Activated T-helper 1 cell treated with anti-CD3 and anti-CD28 coated beads, Interleukin-2, amount 50 U/mL, for 16 hours (primary cell): ENCODE measurements at regions not wholly inside any gene's neighbourhood (a gene's known extent, or its start where the extent isn't known, plus 50 kb on each side); places are given as distances from the start of the nearest gene placed in this dataset.

Experiments used
- DNase-seq, 2 donors: peaks; one replicate each; pipeline ENCODE4 v3.0.0-alpha.2; 2020; ENCODE audit warnings: low read depth in 1 of 2, low spot score in 1 of 2

GRCh38 chr2:147792966-147793617 lies 51.7 kb upstream of the ACVR2A start:
- DNase-seq = no peak

- no peak for DNase-seq
Observed at GRCh38 chr2:147790580-147790979, 54.2 kb upstream of the ACVR2A start.

DNA sequence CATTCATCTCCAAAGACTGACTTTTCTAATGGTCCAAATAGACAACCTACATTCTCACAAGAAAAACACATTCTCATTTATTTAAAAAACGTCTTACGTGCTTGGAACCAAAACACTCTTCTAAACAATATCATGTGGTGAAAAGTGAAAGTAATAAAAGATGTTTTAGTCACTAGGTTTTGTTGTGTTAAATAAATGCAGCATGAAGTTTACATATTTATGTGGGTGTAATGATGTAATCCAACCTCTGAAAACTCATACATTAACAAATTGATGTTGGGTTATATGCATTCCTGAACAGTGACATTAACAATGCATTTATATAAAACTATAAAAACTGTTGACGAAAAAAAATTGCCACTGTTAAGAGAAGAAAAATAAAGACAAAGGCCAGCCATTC lies 55.1 kb upstream of the ACVR2A start:
- DNase-seq = no peak

DNA sequence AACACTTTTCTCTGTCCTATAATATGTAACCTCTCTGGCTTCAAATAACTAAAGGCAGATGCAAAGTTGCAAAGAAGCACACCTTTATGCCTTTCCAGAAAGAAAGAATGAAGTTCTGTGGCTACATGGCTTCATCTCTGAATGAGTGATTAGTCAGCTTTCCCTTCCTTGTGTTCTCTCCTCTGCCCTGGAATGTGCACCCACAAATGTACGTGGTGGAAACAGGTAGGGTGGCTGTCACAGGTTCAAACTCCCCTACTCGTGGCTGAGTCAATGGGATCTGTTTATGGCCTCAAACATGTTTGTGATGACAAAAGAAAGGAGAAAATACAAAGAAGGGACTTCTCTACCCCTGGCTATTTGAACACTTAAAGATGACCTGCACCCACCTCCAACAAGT lies 55.5 kb upstream of the ACVR2A start:
- no peak for DNase-seq

- DNase-seq = no peak
Observed at GRCh38 chr2:147782141-147782930, 62.5 kb upstream of the ACVR2A start.

DNA sequence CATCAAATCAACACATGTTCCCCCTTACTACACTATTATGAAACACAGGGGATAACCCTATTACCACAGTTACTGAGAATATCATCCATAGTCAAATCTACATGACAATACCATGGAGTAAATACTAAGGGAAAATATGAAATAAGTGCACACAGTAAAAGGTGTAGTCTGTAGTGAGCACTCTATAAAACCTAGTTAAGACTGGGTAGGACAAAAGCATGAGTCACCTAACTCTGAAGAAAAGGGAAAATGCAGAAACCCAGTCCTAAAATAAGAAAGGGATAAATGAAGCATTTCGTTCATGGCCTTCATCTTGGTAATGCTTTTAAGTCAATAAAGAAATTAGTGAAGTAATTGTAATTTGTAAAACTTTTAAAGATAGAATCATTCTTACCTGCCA lies 65.4 kb upstream of the ACVR2A start:
- DNase-seq = no peak

DNA sequence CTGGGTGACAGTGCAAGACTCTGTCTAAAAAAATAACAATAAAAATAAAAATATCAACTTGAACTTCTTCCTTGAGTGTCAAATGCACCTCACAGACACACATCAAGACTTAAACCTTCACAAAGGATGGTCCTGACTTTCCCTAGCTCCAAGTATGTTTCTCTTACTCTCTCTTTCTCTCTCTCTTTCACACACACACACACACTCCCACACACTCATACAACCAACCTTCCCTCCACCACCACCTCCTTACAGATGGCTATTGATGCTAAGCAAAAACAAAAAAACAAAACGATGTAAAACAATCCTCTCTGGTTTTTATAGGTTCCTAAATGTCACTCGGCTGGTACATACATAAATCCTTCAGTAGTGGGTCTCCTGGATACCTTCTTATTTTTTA lies 67.4 kb upstream of the ACVR2A start:
- DNase-seq = no peak

DNA sequence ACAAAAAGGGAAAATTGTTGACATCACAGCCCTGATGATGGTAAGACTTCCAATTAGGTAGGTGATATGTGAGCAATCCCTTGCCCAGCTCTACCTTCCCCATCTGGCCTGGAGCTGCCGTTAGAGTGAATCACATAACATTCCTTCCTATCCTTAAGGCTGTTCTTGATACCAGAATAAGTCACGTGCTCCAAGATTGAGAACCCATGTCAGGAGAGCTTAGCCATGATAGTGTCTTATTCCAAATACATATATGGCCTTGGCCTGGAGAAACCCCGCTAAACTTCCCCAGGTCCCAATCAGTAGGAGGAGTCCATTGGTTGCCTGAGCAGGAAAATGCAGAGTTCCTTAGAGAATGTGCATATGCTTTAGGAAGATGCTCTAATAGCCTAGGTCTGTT lies 70.0 kb upstream of the ACVR2A start:
- DNase-seq = no peak

GRCh38 chr2:147773479-147773878 lies 71.3 kb upstream of the ACVR2A start:
- DNase-seq = no peak

GRCh38 chr2:147772781-147773180 lies 72.0 kb upstream of the ACVR2A start:
- no peak for DNase-seq

DNA sequence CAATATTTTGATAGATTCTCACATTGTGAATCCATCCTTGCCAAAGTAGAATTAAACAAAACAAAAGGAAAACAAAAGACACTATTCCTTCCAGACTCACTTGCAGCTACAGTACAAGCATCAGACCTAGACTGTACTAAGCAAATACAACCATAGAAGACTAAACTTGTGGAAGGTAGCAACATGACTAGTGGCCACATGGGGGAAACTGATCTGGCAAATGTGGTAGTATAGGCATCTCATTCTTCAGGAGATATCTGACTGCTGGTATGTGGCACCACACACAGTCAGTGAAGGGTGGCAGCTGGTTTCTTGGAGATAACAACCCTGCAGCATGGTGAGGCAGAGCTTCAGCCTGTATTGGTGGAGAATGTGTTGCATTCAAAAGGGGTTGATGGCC lies 81.0 kb upstream of the ACVR2A start:
- no peak for DNase-seq

DNA sequence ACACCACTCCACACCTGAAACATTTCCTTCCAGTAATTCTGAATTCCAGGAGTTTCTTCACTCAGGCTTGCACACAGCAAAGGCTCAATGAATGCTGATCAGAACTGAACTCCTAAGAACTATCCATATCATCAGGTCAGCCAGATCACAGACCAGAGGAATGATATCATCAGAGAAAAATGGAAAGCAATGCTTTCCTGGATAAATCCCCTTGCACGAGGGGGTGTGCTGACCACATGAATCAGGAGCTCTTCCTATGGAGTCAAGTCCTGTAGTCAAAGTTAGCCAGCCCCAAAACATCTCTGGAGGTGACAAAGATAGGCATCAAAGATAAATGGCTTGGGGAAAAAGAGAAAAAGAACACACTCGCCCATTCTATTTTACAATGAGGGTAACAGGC lies 83.8 kb upstream of the ACVR2A start:
- no peak for DNase-seq

- DNase-seq = no peak
Observed at GRCh38 chr2:147759536-147759935, 85.3 kb upstream of the ACVR2A start.

- DNase-seq = no peak
Observed at GRCh38 chr2:147758821-147759220, 86.0 kb upstream of the ACVR2A start.

GRCh38 chr2:147756069-147756468 lies 88.8 kb upstream of the ACVR2A start:
- no peak for DNase-seq

DNA sequence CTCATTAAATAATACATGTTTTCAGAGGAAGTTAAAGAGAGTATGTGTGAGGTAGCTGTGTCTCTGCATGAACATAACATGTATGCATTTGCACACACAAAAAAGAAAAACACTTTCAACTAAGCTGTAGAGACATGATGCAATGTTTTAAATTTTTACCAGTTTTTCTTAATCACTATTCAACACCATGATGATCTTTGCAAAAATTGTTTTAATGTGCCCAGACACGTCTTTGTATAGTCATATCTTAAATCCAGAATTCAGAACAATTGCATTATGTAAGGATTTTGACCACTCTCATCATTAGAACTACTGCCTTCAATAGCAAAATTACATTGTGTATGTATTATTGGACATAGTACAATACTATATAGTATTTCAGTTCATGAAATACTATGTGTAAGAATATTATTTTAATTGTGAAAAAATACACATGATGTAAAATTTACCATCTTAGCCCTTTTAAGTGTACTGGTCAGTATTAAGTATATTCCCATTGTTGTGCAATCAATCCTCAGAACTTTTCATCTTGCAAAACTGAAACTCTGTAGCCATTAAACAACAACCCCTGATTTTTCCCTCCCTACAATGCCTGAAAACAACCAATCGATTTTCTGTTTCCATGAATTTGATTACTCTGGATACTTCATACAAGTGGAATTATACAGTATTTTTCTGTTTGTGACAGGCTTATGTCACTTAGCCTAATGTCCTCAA lies 104.5 kb upstream of the ACVR2A start:
- DNase-seq = no peak

GRCh38 chr2:147739508-147739907 lies 105.3 kb upstream of the ACVR2A start:
- DNase-seq = no peak

DNA sequence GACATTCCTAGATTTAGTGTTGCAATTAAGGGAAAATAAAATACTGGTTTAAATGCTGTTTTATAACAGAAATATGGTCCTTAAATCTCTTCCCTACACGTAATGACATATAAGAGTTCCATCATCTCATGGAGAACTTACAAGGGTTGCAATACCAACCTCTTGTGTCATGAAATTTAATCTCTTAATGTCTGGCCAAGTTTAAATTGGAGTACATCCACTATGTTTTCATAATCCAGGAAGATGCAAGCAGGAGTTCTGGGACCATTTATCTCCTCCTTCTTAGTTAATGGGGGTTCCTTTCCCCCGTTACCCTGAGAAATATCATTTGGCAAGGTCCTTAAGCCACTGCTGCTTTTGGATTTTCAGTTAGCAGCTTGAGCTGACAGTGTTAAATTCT lies 126.0 kb upstream of the ACVR2A start:
- no peak for DNase-seq

- DNase-seq = no peak
Observed at GRCh38 chr2:147716906-147717305, 127.9 kb upstream of the ACVR2A start.

- DNase-seq = no peak
Observed at GRCh38 chr2:147715807-147716206, 129.0 kb upstream of the ACVR2A start.

- no peak for DNase-seq
Observed at GRCh38 chr2:147714582-147714981, 130.2 kb upstream of the ACVR2A start.

DNA sequence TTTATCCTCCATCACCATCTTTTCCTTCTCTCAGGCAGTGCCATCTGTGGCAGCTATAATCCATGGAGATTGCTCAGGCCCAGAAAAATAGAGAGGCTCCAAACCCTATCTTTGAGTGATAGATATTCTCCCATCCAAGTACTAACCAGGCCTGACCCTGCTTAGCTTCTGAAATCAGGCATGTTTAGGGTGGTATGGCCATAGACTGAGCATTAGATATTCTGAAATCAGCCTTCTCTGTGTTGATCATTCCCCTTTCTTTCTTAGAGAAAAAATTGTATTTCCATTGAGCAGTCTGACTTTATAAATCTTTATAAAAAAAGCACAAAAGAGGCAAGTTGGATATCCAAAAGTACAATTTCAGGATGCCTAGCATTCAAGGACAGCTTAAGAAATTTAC lies 131.5 kb upstream of the ACVR2A start:
- no peak for DNase-seq
